ENCODE measurements at regions not wholly inside any gene's neighbourhood (a gene's known extent, or its start where the extent isn't known, plus 50 kb on each side); places are given as distances from the start of the nearest gene placed in this dataset.

- no peak for DNase-seq (ENCODE audit: low read depth, low spot score)
These were observed 510.4 kb downstream of the TLE4 start for GRCh38 chr9:80082213-80082612.

GRCh38 chr9:80078826-80079225 is 507.1 kb downstream of the TLE4 start:
- no peak for DNase-seq (ENCODE audit: low read depth, low spot score)

- no peak for DNase-seq (ENCODE audit: low read depth, low spot score)
These were observed 505.3 kb downstream of the TLE4 start for GRCh38 chr9:80077059-80077458.

- peak; percentile 11 for DNase-seq (ENCODE audit: low read depth, low spot score)
These were observed 504.4 kb downstream of the TLE4 start for GRCh38 chr9:80076162-80076561.

GRCh38 chr9:80074439-80074838 is 502.7 kb downstream of the TLE4 start:
- DNase-seq (ENCODE audit: low read depth, low spot score) = no peak

- DNase-seq (ENCODE audit: low read depth, low spot score) = no peak
These were observed 500.7 kb downstream of the TLE4 start for GRCh38 chr9:80072451-80072850.

GRCh38 chr9:80070071-80070742 is 498.4 kb downstream of the TLE4 start:
- DNase-seq (ENCODE audit: low read depth, low spot score) = no peak

- no peak for DNase-seq (ENCODE audit: low read depth, low spot score)
These were observed 495.2 kb downstream of the TLE4 start for GRCh38 chr9:80066931-80067330.

GRCh38 chr9:80062567-80062966 is 490.8 kb downstream of the TLE4 start:
- no peak for DNase-seq (ENCODE audit: low read depth, low spot score)

GRCh38 chr9:80061940-80062339 is 490.2 kb downstream of the TLE4 start:
- peak; percentile 11 for DNase-seq (ENCODE audit: low read depth, low spot score)

- no peak for DNase-seq (ENCODE audit: low read depth, low spot score)
These were observed 489.3 kb downstream of the TLE4 start for GRCh38 chr9:80061096-80061495.

GRCh38 chr9:80059979-80060378 is 488.2 kb downstream of the TLE4 start:
- no peak for DNase-seq (ENCODE audit: low read depth, low spot score)

- DNase-seq (ENCODE audit: low read depth, low spot score) = no peak
These were observed 487.4 kb downstream of the TLE4 start for GRCh38 chr9:80059191-80059590.

- DNase-seq (ENCODE audit: low read depth, low spot score) = no peak
These were observed 481.1 kb downstream of the TLE4 start for GRCh38 chr9:80052830-80053229.

GRCh38 chr9:80049096-80049782 is 477.5 kb downstream of the TLE4 start:
- no peak for DNase-seq (ENCODE audit: low read depth, low spot score)

- DNase-seq (ENCODE audit: low read depth, low spot score) = no peak
These were observed 474.7 kb downstream of the TLE4 start for GRCh38 chr9:80046481-80046880.

GRCh38 chr9:80041821-80042220 is 470.1 kb downstream of the TLE4 start:
- DNase-seq (ENCODE audit: low read depth, low spot score) = no peak

- no peak for DNase-seq (ENCODE audit: low read depth, low spot score)
These were observed 468.7 kb downstream of the TLE4 start for GRCh38 chr9:80040457-80040856.

- DNase-seq (ENCODE audit: low read depth, low spot score) = no peak
These were observed 459.0 kb downstream of the TLE4 start for GRCh38 chr9:80030801-80031200.

- no peak for DNase-seq (ENCODE audit: low read depth, low spot score)
These were observed 456.7 kb downstream of the TLE4 start for GRCh38 chr9:80028501-80028900.

- DNase-seq (ENCODE audit: low read depth, low spot score) = no peak
These were observed 454.2 kb downstream of the TLE4 start for GRCh38 chr9:80025796-80026520.

- no peak for DNase-seq (ENCODE audit: low read depth, low spot score)
These were observed 453.4 kb downstream of the TLE4 start for GRCh38 chr9:80025131-80025530.

GRCh38 chr9:80020530-80020929 is 448.8 kb downstream of the TLE4 start:
- DNase-seq (ENCODE audit: low read depth, low spot score) = no peak
